Subcutaneous abdominal adipose tissue (tissue), 5 donors: ENCODE measurements at regions not wholly inside any gene's neighbourhood (a gene's known extent, or its start where the extent isn't known, plus 50 kb on each side); places are given as distances from the start of the nearest gene placed in this dataset.

Experiments
- H3K27ac ChIP-seq: one replicate; pipeline ENCODE4 v1.7.0; 2013; ENCODE audit warnings: low read depth, mild to moderate bottlenecking, inconsistent platforms, low read length, moderate library complexity
- H3K27me3 ChIP-seq, 5 donors: one replicate each; pipeline ENCODE4 v1.7.0; 2013; ENCODE audit warnings: low read length in 5 of 5, inconsistent platforms in 1 of 5; ENCODE audit not compliant: control insufficient read depth in 5 of 5, insufficient read depth in 4 of 5
- H3K36me3 ChIP-seq, 5 donors: one replicate each; pipeline ENCODE4 v1.7.0; 2013; ENCODE audit warnings: low read length in 5 of 5; ENCODE audit not compliant: control insufficient read depth in 5 of 5, insufficient read depth in 5 of 5
- H3K4me1 ChIP-seq, 5 donors: one replicate each; pipeline ENCODE4 v1.7.0; 2013; ENCODE audit warnings: low read length in 5 of 5, mild to moderate bottlenecking in 3 of 5, moderate library complexity in 1 of 5; ENCODE audit not compliant: control insufficient read depth in 5 of 5, insufficient read depth in 5 of 5
- H3K4me3 ChIP-seq, 5 donors: one replicate each; pipeline ENCODE4 v1.7.0; 2013; ENCODE audit warnings: low read length in 5 of 5, low read depth in 1 of 5
- H3K9ac ChIP-seq, 5 donors: one replicate each; pipeline ENCODE4 v1.7.0; 2013; ENCODE audit warnings: low read length in 5 of 5, mild to moderate bottlenecking in 4 of 5, moderate library complexity in 3 of 5
- H3K9me3 ChIP-seq, 5 donors: one replicate each; pipeline ENCODE4 v1.7.0; 2013; ENCODE audit warnings: low read length in 5 of 5; ENCODE audit not compliant: control insufficient read depth in 5 of 5
- donor health status: healthy.
- donor health status: healthy.
- donor health status: healthy.
- donor health status: healthy.
- donor health status: healthy.

- H3K36me3 ChIP-seq, result no peaks in the 10 kb centered on the region
- no peak overlapping the region for H3K27ac ChIP-seq
- no peak overlapping the region for H3K9ac ChIP-seq
- peaks cover 0 to 8% (median 3%) of the 10 kb centered on the region in 5 donors for H3K27me3 ChIP-seq
- no peaks in the 10 kb centered on the region for H3K4me1 ChIP-seq
- H3K4me3 ChIP-seq, result no peak overlapping the region
- H3K9me3 ChIP-seq, result no peaks in the 10 kb centered on the region
These were observed 387.0 kb upstream of the PSMD7 start for GRCh38 chr16:73909529-73910035.

GRCh38 chr16:73891129-73891542 is 405.5 kb upstream of the PSMD7 start:
- H3K4me3 ChIP-seq, result no peak overlapping the region
- H3K4me1 ChIP-seq, result peaks cover 0 to 3% (median 0%) of the 10 kb centered on the region in 5 donors
- no peaks in the 10 kb centered on the region for H3K36me3 ChIP-seq
- no peaks in the 10 kb centered on the region for H3K9me3 ChIP-seq
- H3K27ac ChIP-seq, result no peak overlapping the region
- no peak overlapping the region for H3K9ac ChIP-seq
- H3K27me3 ChIP-seq, result peaks cover 9 to 35% (median 19%) of the 10 kb centered on the region in 5 donors

GRCh38 chr16:73890186-73891128 is 406.2 kb upstream of the PSMD7 start:
- H3K4me1 ChIP-seq, result peaks cover 0 to 3% (median 0%) of the 10 kb centered on the region in 5 donors
- H3K27me3 ChIP-seq, result peaks cover 7 to 38% (median 18%) of the 10 kb centered on the region in 5 donors
- no peaks in the 10 kb centered on the region for H3K9me3 ChIP-seq
- no peak overlapping the region for H3K27ac ChIP-seq
- no peak overlapping the region for H3K9ac ChIP-seq
- H3K4me3 ChIP-seq, result no peak overlapping the region
- H3K36me3 ChIP-seq, result no peaks in the 10 kb centered on the region

GRCh38 chr16:73888840-73889490 is 407.6 kb upstream of the PSMD7 start:
- Histone ChIP-seq H3K4me1 (peaks cover 0 to 3% (median 0%) of the 10 kb centered on the region in 5 donors), H3K27me3 (peaks cover 5 to 38% (median 16%) of the 10 kb centered on the region in 5 donors), H3K9me3 (no peaks in the 10 kb centered on the region), H3K9ac (no peak overlapping the region), H3K4me3 (no peak overlapping the region), H3K36me3 (no peaks in the 10 kb centered on the region), H3K27ac (no peak overlapping the region)

- Histone ChIP-seq H3K36me3 (no peaks in the 10 kb centered on the region), H3K9ac (no peak overlapping the region), H3K4me1 (peaks cover 0 to 3% (median 0%) of the 10 kb centered on the region in 5 donors), H3K9me3 (no peaks in the 10 kb centered on the region), H3K27me3 (peaks cover 5 to 38% (median 16%) of the 10 kb centered on the region in 5 donors), H3K27ac (no peak overlapping the region), H3K4me3 (no peak overlapping the region)
These were observed 408.7 kb upstream of the PSMD7 start for GRCh38 chr16:73887911-73888310.

- Histone ChIP-seq H3K36me3 (no peaks in the 10 kb centered on the region), H3K27me3 (peaks cover 5 to 34% (median 16%) of the 10 kb centered on the region in 5 donors), H3K27ac (no peak overlapping the region)
These were observed 410.2 kb upstream of the PSMD7 start for GRCh38 chr16:73886426-73886825.

GRCh38 chr16:73885319-73885718 is 411.3 kb upstream of the PSMD7 start:
- Histone ChIP-seq H3K4me1 (no peaks in the 10 kb centered on the region), H3K27ac (no peak overlapping the region), H3K36me3 (no peaks in the 10 kb centered on the region), H3K9me3 (no peaks in the 10 kb centered on the region), H3K27me3 (peaks cover 5 to 24% (median 10%) of the 10 kb centered on the region in 5 donors), H3K9ac (no peak overlapping the region), H3K4me3 (no peak overlapping the region)

More at GRCh38 chr16:73886426-73886825, 410.2 kb upstream of the PSMD7 start:
- Histone ChIP-seq H3K9ac (no peak overlapping the region), H3K9me3 (no peaks in the 10 kb centered on the region), H3K4me3 (no peak overlapping the region), H3K4me1 (peaks cover 0 to 3% (median 0%) of the 10 kb centered on the region in 5 donors)

- no peak overlapping the region for H3K27ac ChIP-seq
- no peaks in the 10 kb centered on the region for H3K36me3 ChIP-seq
These were observed 412.8 kb upstream of the PSMD7 start for GRCh38 chr16:73883841-73884240.

GRCh38 chr16:73883126-73883525 is 413.5 kb upstream of the PSMD7 start:
- Histone ChIP-seq H3K36me3 (no peaks in the 10 kb centered on the region), H3K27me3 (peaks cover 0 to 20% (median 4%) of the 10 kb centered on the region in 5 donors)

More at GRCh38 chr16:73883841-73884240, 412.8 kb upstream of the PSMD7 start:
- Histone ChIP-seq H3K27me3 (peaks cover 0 to 22% (median 5%) of the 10 kb centered on the region in 5 donors), H3K9me3 (no peaks in the 10 kb centered on the region), H3K9ac (no peak overlapping the region), H3K4me1 (no peaks in the 10 kb centered on the region), H3K4me3 (no peak overlapping the region)

More at GRCh38 chr16:73883126-73883525, 413.5 kb upstream of the PSMD7 start:
- H3K4me1 ChIP-seq, result peaks cover 0 to 2% (median 0%) of the 10 kb centered on the region in 5 donors
- H3K9me3 ChIP-seq, result no peaks in the 10 kb centered on the region
- no peak overlapping the region for H3K4me3 ChIP-seq
- H3K9ac ChIP-seq, result no peak overlapping the region
- no peak overlapping the region for H3K27ac ChIP-seq
